ENCODE measurements at regions not wholly inside any gene's neighbourhood (a gene's known extent, or its start where the extent isn't known, plus 50 kb on each side); places are given as distances from the start of the nearest gene placed in this dataset.

DNA sequence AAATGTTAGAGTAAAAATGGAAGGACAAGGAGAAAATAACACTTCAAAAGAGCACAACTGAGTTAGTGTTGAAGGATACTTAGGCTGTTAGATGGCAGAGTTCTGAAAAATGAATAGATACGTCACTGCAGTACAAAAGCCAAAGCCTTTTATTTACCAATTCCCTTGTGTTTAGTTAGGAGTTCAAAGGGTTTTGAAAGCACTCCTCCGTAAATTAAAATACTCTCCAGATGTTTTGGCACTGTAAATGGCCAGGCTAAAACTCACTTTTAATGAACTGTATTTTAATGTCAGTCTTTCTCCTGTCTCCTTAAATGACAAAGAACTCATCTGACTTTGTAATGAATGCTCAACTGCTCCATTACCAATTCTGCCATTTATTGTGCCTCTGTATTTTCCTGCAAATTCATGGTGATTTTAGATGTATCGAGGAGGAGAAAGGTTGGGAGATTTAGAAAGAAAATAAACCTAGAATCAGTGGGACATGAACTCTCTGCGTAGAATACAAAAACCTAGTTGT lies 1727.2 kb downstream of the MAT2B start:
- no peak for DNase-seq

- DNase-seq: no peak
Measured at GRCh38 chr5:165241811-165242210, 1736.4 kb downstream of the MAT2B start.

DNA sequence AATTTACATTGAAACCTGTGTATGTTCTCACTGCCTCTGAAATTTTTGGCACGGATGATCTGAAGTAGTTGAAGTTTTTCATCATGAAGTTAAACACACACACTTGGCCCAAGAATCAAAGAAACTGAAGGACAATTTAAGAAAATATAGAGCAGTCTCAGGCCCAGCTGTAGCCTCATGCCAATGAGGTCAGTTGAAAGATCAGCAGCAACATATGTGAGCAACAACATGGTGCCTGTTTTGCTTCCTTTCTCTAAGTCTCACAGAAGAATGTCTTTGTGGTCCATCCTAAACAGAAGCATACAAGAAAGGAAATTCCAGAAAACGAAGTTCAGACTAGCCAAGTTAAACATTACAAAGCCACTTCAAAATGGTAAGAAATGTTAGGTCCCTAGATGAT lies 1737.2 kb downstream of the MAT2B start:
- DNase-seq: no peak

DNA sequence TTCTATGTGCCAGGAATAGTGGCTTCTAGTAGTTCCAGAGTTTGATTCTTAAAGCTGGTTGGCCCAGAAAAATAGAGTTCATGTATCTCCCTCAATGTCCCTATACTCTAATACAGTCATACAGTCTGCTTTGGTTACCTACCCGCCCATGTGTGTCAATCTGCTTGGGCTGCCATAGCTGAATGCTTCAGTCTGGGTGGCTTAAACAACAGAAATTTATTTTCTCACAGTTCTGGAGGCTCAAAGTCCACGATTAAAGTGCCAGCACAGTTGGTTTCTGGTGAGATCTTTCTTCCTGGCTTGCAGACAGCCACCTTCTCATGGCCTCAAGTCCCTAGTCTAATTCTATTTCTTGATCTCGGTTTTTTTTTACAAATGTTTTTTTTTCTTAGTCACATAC lies 1739.0 kb downstream of the MAT2B start:
- no peak for DNase-seq

- peak; percentile 1 to 12 for DNase-seq
Measured at GRCh38 chr5:165258197-165258771, 1752.9 kb downstream of the MAT2B start.

GRCh38 chr5:165260426-165260825 lies 1755.0 kb downstream of the MAT2B start:
- DNase-seq: no peak

- DNase-seq: no peak
Measured at GRCh38 chr5:165263536-165263935, 1758.1 kb downstream of the MAT2B start.

DNA sequence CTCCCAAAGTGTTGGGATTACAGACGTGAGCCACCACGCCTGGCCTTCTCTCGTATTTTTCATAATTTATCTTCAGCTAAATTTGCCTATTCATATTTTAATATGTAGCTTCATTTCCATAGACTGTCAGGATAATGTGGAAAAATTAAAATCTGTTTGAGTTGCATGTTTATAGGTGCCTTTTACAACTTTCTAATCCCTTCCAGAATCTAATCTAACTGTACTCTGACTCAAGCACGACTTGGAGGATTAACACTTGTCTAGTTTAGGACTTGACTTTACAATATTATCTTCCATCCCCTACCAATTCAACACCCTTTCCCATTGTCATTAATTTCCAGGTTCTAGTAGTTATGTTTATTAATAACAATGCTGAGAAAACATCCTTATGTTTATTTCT lies 1761.5 kb downstream of the MAT2B start:
- DNase-seq: no peak

GRCh38 chr5:165272436-165272835 lies 1767.0 kb downstream of the MAT2B start:
- no peak for DNase-seq

DNA sequence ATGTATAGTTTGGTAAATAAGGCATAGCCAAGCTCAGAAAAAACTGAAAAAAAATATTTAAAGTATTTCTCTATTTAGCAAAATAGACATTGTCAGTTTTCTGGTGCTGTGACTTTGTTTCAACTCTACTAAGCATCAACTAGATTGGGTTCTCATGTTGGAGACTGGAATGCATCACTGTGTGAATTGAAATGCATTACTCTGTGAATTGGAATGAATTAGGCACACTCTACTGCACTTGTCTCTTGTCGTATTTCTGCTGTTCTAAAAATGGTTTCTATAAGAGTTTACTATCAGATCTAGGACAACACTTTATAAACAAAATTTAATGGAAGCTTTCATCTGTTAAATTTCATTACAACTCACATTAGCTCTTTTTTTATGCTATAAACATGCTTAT lies 1772.2 kb downstream of the MAT2B start:
- DNase-seq: no peak

DNA sequence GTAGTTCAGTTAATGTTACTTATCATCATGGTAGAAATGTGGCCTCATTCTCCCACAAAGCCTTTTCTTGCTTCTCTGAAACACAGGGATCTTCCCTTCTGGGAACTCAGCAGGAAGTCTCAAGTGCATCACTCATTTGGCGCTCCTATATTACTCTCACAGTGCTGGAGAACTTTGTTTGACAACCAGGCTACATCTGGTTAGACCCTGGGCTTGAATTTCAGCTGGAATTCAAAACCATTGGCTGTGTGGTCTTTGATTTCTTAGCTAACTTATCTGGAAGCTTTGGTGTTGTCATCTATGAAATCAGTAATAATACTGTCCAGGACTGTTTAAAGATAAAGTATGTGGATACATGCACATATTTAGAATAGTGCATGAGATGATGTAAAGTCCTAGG lies 1777.1 kb downstream of the MAT2B start:
- no peak for DNase-seq

GRCh38 chr5:165286692-165287091 lies 1781.3 kb downstream of the MAT2B start:
- DNase-seq: no peak

- no peak for DNase-seq
Measured at GRCh38 chr5:165290535-165290934, 1785.1 kb downstream of the MAT2B start.

- DNase-seq: no peak
Measured at GRCh38 chr5:165296401-165297130, 1791.1 kb downstream of the MAT2B start.

- DNase-seq: no peak
Measured at GRCh38 chr5:165304193-165304827, 1798.9 kb downstream of the MAT2B start.

DNA sequence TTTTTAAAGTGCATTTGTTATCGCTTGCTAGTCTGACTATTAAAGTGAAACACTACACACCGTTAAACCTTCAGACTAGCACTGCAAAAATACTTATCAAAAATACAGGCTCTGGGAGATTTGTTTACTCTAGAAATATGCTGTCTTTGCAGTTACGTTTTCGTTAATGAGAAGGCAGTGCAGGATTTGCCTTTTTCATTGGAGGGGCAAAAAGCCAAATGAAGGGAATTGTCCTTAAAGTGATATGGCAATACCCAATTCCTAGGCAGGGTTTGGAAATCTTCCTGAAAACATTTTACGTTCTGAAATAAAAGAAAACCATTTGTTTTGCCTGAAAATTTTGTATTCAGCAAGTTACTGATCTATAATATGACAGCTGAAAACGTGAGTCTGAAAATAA lies 1800.2 kb downstream of the MAT2B start:
- no peak for DNase-seq

DNA sequence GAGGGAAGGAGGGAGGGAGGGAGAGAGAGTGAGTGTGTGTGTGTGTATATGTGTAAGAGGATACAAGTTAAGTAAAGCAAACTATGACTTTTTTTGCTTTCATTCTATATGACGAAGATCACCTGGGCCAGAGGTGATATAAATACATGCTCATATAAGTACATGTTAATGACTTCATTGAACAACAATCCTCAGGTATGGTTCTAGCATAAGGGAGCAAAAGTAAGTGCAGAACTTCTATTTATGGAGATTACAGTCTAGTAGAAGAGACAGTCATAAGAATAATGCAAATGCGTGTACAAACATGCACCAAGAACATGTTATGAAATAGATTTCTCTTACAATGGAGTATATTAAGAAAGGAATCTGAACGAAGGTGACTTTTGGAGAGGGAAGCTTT lies 1804.0 kb downstream of the MAT2B start:
- DNase-seq: no peak

GRCh38 chr5:165310031-165310430 lies 1804.6 kb downstream of the MAT2B start:
- no peak for DNase-seq

GRCh38 chr5:165321912-165322311 lies 1816.5 kb downstream of the MAT2B start:
- no peak for DNase-seq

GRCh38 chr5:165325221-165325620 lies 1819.8 kb downstream of the MAT2B start:
- no peak for DNase-seq

DNA sequence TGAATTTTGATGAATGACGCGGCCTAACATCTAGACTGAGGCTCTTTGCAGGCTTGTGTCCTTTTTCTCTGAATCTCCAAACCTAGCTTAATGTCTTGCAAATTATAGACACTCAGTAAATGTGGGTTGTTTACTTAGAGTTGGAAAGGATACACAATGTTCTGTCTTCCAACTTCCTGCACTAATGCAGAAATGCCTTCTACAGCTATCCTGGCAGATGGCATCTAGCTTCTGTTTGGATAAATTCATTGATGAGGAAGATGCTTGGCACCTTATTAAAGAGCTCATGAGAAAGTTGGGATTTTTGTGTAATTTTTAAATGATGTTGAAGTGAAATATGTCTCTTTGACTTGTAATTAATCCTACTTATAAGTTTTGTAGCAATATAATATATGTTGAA lies 1822.2 kb downstream of the MAT2B start:
- DNase-seq: no peak

DNA sequence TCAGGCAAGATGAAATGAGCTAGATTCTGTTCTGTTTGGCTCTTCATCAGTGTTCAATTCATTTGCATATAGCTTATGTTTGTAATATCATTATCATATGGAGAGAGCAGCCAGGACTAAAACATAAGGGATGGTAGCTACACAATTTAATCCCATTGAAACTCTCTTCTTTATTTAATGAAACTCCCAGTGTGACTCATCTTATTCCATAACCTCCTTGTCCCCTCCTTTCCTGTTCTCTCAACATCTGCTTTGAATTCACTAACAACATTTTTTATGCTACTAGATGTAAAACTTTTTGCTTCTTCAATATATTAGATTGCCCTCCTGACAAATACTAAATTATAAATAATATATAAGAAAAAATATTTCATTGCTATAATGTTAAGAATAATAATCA lies 1823.4 kb downstream of the MAT2B start:
- DNase-seq: no peak

DNA sequence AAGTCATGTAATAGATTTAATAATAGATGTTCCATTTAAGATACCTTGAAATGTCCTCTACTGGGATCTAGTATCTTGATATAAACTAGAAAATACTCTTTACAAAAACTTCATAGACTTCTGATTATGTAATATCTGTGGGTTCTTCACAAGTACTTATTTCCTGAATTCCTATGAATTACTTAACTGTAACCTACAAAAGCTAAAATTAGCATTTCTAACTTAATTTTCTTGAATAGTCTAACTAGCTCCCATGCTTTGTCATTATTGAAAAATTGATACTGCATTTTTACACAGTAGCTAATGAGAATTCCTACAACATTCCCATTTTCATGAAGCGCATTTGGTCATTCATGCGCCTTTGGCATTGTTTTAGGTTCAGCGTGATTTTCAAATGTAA lies 1828.2 kb downstream of the MAT2B start:
- no peak for DNase-seq

DNA sequence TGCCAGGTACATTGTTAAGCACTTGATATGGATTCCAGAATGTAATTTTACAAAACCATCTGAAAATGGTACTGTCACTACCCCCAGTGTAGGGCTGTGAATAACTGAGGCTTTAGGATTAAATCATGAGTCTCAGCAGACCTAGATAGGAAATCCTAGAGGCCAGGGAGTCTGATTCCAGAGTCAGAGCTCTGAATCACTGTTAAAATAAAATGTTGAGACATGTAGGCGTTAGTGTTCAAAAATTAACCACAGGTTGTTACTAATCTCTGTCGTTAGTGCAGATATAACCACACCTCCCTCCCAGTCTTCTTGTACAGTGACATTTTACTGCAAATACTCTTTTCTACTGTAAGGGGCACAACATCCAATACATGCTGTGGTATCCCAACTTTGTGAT lies 1828.8 kb downstream of the MAT2B start:
- no peak for DNase-seq
